DND-41 (cell line): ENCODE measurements at regions not wholly inside any gene's neighbourhood (a gene's known extent, or its start where the extent isn't known, plus 50 kb on each side); places are given as distances from the start of the nearest gene placed in this dataset.

Source experiments
- ATAC-seq: fragments of 200-7000 bp; cut with Tn5 transposase; 3 replicates; pipeline ENCODE4 v1.9.1; 2021; ENCODE audit warnings: low read depth; ENCODE audit not compliant: insufficient read depth
- DNase-seq: peaks from one replicate; pipeline ENCODE4 v3.0.0-alpha.2; 2020
- H2AFZ ChIP-seq: 2 replicates; pipeline ENCODE4 v1.6.0; 2012; ENCODE audit warnings: low read depth, low read length
- H3K27ac ChIP-seq: 2 replicates; pipeline ENCODE4 v1.5.1; 2012; ENCODE audit warnings: low read length, inconsistent platforms
- H3K27me3 ChIP-seq: fragments of 200-600 bp; sonication (generic); 2 replicates; pipeline ENCODE4 v1.6.0; 2012; ENCODE audit warnings: low read length, mild to moderate bottlenecking, inconsistent platforms; ENCODE audit not compliant: insufficient read depth, poor library complexity
- H3K36me3 ChIP-seq: 2 replicates; pipeline ENCODE4 v1.5.1; 2012; ENCODE audit warnings: low read length, inconsistent platforms; ENCODE audit not compliant: insufficient read depth
- H3K4me1 ChIP-seq: 2 replicates; pipeline ENCODE4 v1.5.1; 2012; ENCODE audit warnings: mild to moderate bottlenecking, low read length; ENCODE audit not compliant: insufficient read depth
- H3K4me2 ChIP-seq: 2 replicates; pipeline ENCODE4 v1.6.0; 2012; ENCODE audit warnings: mild to moderate bottlenecking, moderate library complexity, low read length, inconsistent platforms; ENCODE audit not compliant: insufficient read depth
- H3K4me3 ChIP-seq, 2 experiments: fragments of 200-600 bp in 1 of 2; shearing (Covaris generic) in 1 of 2; 2 replicates each; pipeline ENCODE4 v1.5.1; 2012 to 2016; ENCODE audit warnings: inconsistent platforms in 2 of 2, low read length in 2 of 2, mild to moderate bottlenecking in 2 of 2, low read depth in 1 of 2, moderate library complexity in 1 of 2
- H3K79me2 ChIP-seq: 2 replicates; pipeline ENCODE4 v1.6.0; 2012; ENCODE audit warnings: low read length, inconsistent platforms; ENCODE audit not compliant: insufficient read depth
- H3K9ac ChIP-seq: 2 replicates; pipeline ENCODE4 v1.6.0; 2012; ENCODE audit warnings: low read depth, mild to moderate bottlenecking, inconsistent platforms, low read length, moderate library complexity
- H3K9me3 ChIP-seq: 2 replicates; pipeline ENCODE4 v1.5.1; 2012; ENCODE audit warnings: low read length, moderate library complexity, mild to moderate bottlenecking, inconsistent platforms; ENCODE audit not compliant: insufficient read depth, severe bottlenecking
- H4K20me1 ChIP-seq: 2 replicates; pipeline ENCODE4 v1.6.0; 2012; ENCODE audit warnings: low read length; ENCODE audit not compliant: insufficient read depth
- EZH2 ChIP-seq: IDR thresholded peaks from 3 replicates; pipeline ENCODE4 v1.6.1; 2012; ENCODE audit warnings: borderline replicate concordance, low read depth, mild to moderate bottlenecking, moderate library complexity, low read length, inconsistent platforms; ENCODE audit not compliant: severe bottlenecking
- TF ChIP-seq, protein P1 (sequence below): IDR thresholded peaks from 2 replicates; pipeline ENCODE4 v1.5.1; 2012; ENCODE audit warnings: borderline replicate concordance, low read length, moderate library complexity, mild to moderate bottlenecking; ENCODE audit not compliant: poor library complexity, severe bottlenecking; ENCODE audit errors: extremely low read depth

- H3K4me1 ChIP-seq: no peaks in the 10 kb centered on the region
- no peak overlapping the region for H3K9ac ChIP-seq
- H3K9me3 ChIP-seq: peaks cover 1% of the 10 kb centered on the region
- H3K36me3 ChIP-seq: no peaks in the 10 kb centered on the region
- no peak overlapping the region for H3K4me3 ChIP-seq
- no peak overlapping the region for H2AFZ ChIP-seq
- no peaks in the 10 kb centered on the region for H3K79me2 ChIP-seq
- ATAC-seq: no peak
- no peak for TF ChIP-seq EZH2
- TF ChIP-seq, protein P1, sequence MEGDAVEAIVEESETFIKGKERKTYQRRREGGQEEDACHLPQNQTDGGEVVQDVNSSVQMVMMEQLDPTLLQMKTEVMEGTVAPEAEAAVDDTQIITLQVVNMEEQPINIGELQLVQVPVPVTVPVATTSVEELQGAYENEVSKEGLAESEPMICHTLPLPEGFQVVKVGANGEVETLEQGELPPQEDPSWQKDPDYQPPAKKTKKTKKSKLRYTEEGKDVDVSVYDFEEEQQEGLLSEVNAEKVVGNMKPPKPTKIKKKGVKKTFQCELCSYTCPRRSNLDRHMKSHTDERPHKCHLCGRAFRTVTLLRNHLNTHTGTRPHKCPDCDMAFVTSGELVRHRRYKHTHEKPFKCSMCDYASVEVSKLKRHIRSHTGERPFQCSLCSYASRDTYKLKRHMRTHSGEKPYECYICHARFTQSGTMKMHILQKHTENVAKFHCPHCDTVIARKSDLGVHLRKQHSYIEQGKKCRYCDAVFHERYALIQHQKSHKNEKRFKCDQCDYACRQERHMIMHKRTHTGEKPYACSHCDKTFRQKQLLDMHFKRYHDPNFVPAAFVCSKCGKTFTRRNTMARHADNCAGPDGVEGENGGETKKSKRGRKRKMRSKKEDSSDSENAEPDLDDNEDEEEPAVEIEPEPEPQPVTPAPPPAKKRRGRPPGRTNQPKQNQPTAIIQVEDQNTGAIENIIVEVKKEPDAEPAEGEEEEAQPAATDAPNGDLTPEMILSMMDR: no peak
- no peaks in the 10 kb centered on the region for H4K20me1 ChIP-seq
- H3K4me2 ChIP-seq: no peak overlapping the region
- DNase-seq: no peak
- no peaks in the 10 kb centered on the region for H3K27me3 ChIP-seq
- no peak overlapping the region for H3K27ac ChIP-seq
These were observed 58.2 kb downstream of the POLR1D start for GRCh38 chr13:27679896-27680295.

DNA sequence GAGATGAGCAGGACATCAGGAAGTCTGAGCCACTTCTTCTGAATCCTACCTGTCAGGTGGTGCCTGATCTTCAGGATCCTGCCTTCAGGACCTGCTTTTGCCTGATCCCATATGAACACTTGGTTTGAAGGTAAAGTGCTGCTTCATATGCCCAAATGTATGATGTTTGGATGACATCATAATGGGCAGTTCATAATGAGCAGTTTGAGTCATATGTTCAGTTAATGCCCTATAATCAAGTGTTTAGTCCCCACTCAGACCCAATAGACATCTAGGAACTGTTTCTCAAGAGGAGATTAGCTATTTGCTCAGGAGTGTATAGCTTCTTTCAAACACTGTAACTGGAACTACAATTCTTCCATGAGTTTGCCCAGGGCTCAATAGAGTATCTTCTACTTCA, 58.8 kb downstream of the POLR1D start:
- Histone ChIP-seq H3K79me2 (no peaks in the 10 kb centered on the region), H3K36me3 (no peaks in the 10 kb centered on the region), H3K4me3 (no peak overlapping the region), H3K9me3 (peaks cover 3% of the 10 kb centered on the region), H3K4me2 (no peak overlapping the region), H3K4me1 (no peaks in the 10 kb centered on the region), H2AFZ (no peak overlapping the region), H3K27me3 (no peaks in the 10 kb centered on the region), H3K27ac (no peak overlapping the region), H3K9ac (no peak overlapping the region), H4K20me1 (no peaks in the 10 kb centered on the region)
- no peak for DNase-seq
- TF ChIP-seq, protein P1: no peak
- TF ChIP-seq EZH2: no peak
- no peak for ATAC-seq

- no peaks in the 10 kb centered on the region for H3K36me3 ChIP-seq
- no peak overlapping the region for H3K4me3 ChIP-seq
- H3K27me3 ChIP-seq: no peaks in the 10 kb centered on the region
- TF ChIP-seq, protein P1: no peak
- no peak for TF ChIP-seq EZH2
- H3K4me1 ChIP-seq: no peaks in the 10 kb centered on the region
- H3K27ac ChIP-seq: no peak overlapping the region
- H3K9ac ChIP-seq: no peak overlapping the region
- peaks cover 18% of the 10 kb centered on the region for H3K9me3 ChIP-seq
- H3K4me2 ChIP-seq: no peak overlapping the region
- H2AFZ ChIP-seq: no peak overlapping the region
- DNase-seq: no peak
- no peak for ATAC-seq
- H4K20me1 ChIP-seq: no peaks in the 10 kb centered on the region
- no peaks in the 10 kb centered on the region for H3K79me2 ChIP-seq
These were observed 69.5 kb downstream of the POLR1D start for GRCh38 chr13:27691207-27691606.

DNA sequence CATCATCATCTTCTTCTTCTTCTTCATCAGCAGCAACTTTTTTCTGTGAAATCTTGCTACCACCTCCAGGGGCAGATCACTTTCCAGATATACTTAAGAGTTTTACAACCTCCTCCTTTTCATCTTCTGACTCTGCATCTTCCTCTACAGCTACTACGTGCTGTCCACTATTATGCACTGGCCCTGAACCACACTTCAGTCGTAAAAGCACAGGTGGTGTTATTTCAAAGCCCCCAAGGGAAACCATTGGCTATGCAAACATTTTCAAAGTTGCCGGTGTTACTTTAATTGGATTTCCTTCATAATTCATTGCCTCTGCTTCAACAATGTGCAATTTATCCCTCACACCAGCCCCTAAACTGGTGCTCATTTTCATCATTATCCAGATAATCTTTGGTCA, 75.0 kb downstream of the POLR1D start:
- no peak overlapping the region for H3K27ac ChIP-seq

More for the DNA sequence above, 75.0 kb downstream of the POLR1D start:
- H3K9me3 ChIP-seq: peaks cover 3% of the 10 kb centered on the region
- H3K27me3 ChIP-seq: no peaks in the 10 kb centered on the region
- ATAC-seq: no peak
- H3K9ac ChIP-seq: no peak overlapping the region
- H3K4me3 ChIP-seq: no peak overlapping the region
- no peaks in the 10 kb centered on the region for H4K20me1 ChIP-seq
- H2AFZ ChIP-seq: no peak overlapping the region
- no peaks in the 10 kb centered on the region for H3K36me3 ChIP-seq
- no peak overlapping the region for H3K4me2 ChIP-seq
- H3K4me1 ChIP-seq: no peaks in the 10 kb centered on the region
- H3K79me2 ChIP-seq: no peaks in the 10 kb centered on the region
- TF ChIP-seq, protein P1: no peak
- DNase-seq: no peak
